ENCODE measurements at regions not wholly inside any gene's neighbourhood (a gene's known extent, or its start where the extent isn't known, plus 50 kb on each side); places are given as distances from the start of the nearest gene placed in this dataset.

- Histone ChIP-seq H3K79me2 (ENCODE audit: insufficient read depth, low read length) (no peaks in the 10 kb centered on the region), H3K9me3 (ENCODE audit: insufficient read depth, low read depth, low read length) (no peaks in the 10 kb centered on the region), H3F3A (ENCODE audit: low read depth) (no peaks in the 10 kb centered on the region), H3K4me2 (ENCODE audit: low read depth, low read length, poor library complexity, severe bottlenecking) (no peak overlapping the region), H2AFZ (ENCODE audit: low read length) (no peak overlapping the region), H3K9ac (ENCODE audit: low read depth, low read length, poor library complexity, severe bottlenecking) (no peak overlapping the region), H3K4me1 (ENCODE audit: insufficient read depth, low read length, poor library complexity, severe bottlenecking) (no peaks in the 10 kb centered on the region), H3K36me3 (ENCODE audit: insufficient read depth, low read length) (no peaks in the 10 kb centered on the region), H3K4me3 (ENCODE audit: low read length, poor library complexity, severe bottlenecking) (no peak overlapping the region), H4K20me1 (ENCODE audit: insufficient read depth, low read length, poor library complexity, severe bottlenecking) (no peaks in the 10 kb centered on the region), H3K27me3 (ENCODE audit: insufficient read depth, low read length, poor library complexity, severe bottlenecking) (no peaks in the 10 kb centered on the region), H3K9me2 (replicated peaks; ENCODE audit: low read depth, low read length) (no peaks in the 10 kb centered on the region)
- TF ChIP-seq EZH2phosphoT487 (IDR thresholded peaks at IDR 0.05; ENCODE audit: borderline replicate concordance) (no peak), CTCF (conservative IDR thresholded peaks at IDR 0.05; ENCODE audit: low read length) (no peak)
Observed at GRCh38 chr7:17421941-17422340, 123.5 kb downstream of the AHR start.

GRCh38 chr7:17422966-17423365 lies 124.5 kb downstream of the AHR start:
- Histone ChIP-seq H3K4me2 (ENCODE audit: low read depth, low read length, poor library complexity, severe bottlenecking) (no peak overlapping the region), H3K27me3 (ENCODE audit: insufficient read depth, low read length, poor library complexity, severe bottlenecking) (no peaks in the 10 kb centered on the region), H2AFZ (ENCODE audit: low read length) (0 out of 2 replicates have a peak overlapping the region, but pooled peaks have one; percentile 18), H3K36me3 (ENCODE audit: insufficient read depth, low read length) (no peaks in the 10 kb centered on the region), H3K79me2 (ENCODE audit: insufficient read depth, low read length) (no peaks in the 10 kb centered on the region), H3K9me3 (ENCODE audit: insufficient read depth, low read depth, low read length) (peaks cover 3% of the 10 kb centered on the region; the same call in 1 of the 2 replicates), H4K20me1 (ENCODE audit: insufficient read depth, low read length, poor library complexity, severe bottlenecking) (no peaks in the 10 kb centered on the region), H3K4me1 (ENCODE audit: insufficient read depth, low read length, poor library complexity, severe bottlenecking) (no peaks in the 10 kb centered on the region), H3F3A (ENCODE audit: low read depth) (no peaks in the 10 kb centered on the region), H3K9me2 (replicated peaks; ENCODE audit: low read depth, low read length) (no peaks in the 10 kb centered on the region), H3K9ac (ENCODE audit: low read depth, low read length, poor library complexity, severe bottlenecking) (no peak overlapping the region), H3K4me3 (ENCODE audit: low read length, poor library complexity, severe bottlenecking) (no peak overlapping the region)
- no peak for TF ChIP-seq EZH2phosphoT487 (IDR thresholded peaks at IDR 0.05; ENCODE audit: borderline replicate concordance)
- no peak for TF ChIP-seq CTCF (conservative IDR thresholded peaks at IDR 0.05; ENCODE audit: low read length)

- Histone ChIP-seq H3K4me1 (ENCODE audit: insufficient read depth, low read length, poor library complexity, severe bottlenecking) (no peaks in the 10 kb centered on the region), H3K36me3 (ENCODE audit: insufficient read depth, low read length) (no peaks in the 10 kb centered on the region; the same call in 1 of the 2 replicates), H3K9me3 (ENCODE audit: insufficient read depth, low read depth, low read length) (peaks cover 16% of the 10 kb centered on the region), H3K4me2 (ENCODE audit: low read depth, low read length, poor library complexity, severe bottlenecking) (no peak overlapping the region), H2AFZ (ENCODE audit: low read length) (no peak overlapping the region), H3F3A (ENCODE audit: low read depth) (no peaks in the 10 kb centered on the region), H3K79me2 (ENCODE audit: insufficient read depth, low read length) (no peaks in the 10 kb centered on the region), H3K9me2 (replicated peaks; ENCODE audit: low read depth, low read length) (no peaks in the 10 kb centered on the region), H3K9ac (ENCODE audit: low read depth, low read length, poor library complexity, severe bottlenecking) (no peak overlapping the region), H3K27me3 (ENCODE audit: insufficient read depth, low read length, poor library complexity, severe bottlenecking) (no peaks in the 10 kb centered on the region), H4K20me1 (ENCODE audit: insufficient read depth, low read length, poor library complexity, severe bottlenecking) (no peaks in the 10 kb centered on the region), H3K4me3 (ENCODE audit: low read length, poor library complexity, severe bottlenecking) (no peak overlapping the region)
- no peak for TF ChIP-seq EZH2phosphoT487 (IDR thresholded peaks at IDR 0.05; ENCODE audit: borderline replicate concordance)
- no peak for TF ChIP-seq CTCF (conservative IDR thresholded peaks at IDR 0.05; ENCODE audit: low read length)
Observed at GRCh38 chr7:17427924-17428323, 129.5 kb downstream of the AHR start.

All from Loucy (cell line).